BE2C (cell line): ENCODE measurements at regions not wholly inside any gene's neighbourhood (a gene's known extent, or its start where the extent isn't known, plus 50 kb on each side); places are given as distances from the start of the nearest gene placed in this dataset.

ENCODE experiments used
- DNase-seq: peaks from one replicate; pipeline ENCODE4 v3.0.0-alpha.2; 2020
- H3K27me3 ChIP-seq: fragments of 250-450 bp; sonication (Bioruptor Pico); 2 replicates; pipeline ENCODE4 v1.5.1; 2020; ENCODE audit warnings: mild to moderate bottlenecking
- H3K36me3 ChIP-seq: fragments of 250-450 bp; sonication (Bioruptor Pico); 2 replicates; pipeline ENCODE4 v1.5.1; 2020; ENCODE audit warnings: mild to moderate bottlenecking
- H3K4me1 ChIP-seq: fragments of 250-450 bp; sonication (Bioruptor Pico); 2 replicates; pipeline ENCODE4 v1.5.1; 2020
- H3K4me3 ChIP-seq: 2 replicates; pipeline ENCODE4 v1.5.1; 2011; ENCODE audit warnings: low read depth, low read length
- H3K9me3 ChIP-seq: fragments of 250-450 bp; sonication (Bioruptor Pico); 2 replicates; pipeline ENCODE4 v1.5.1; 2020
- CTCF ChIP-seq: IDR thresholded peaks from 2 replicates; pipeline ENCODE4 v1.5.1; 2012; ENCODE audit warnings: mild to moderate bottlenecking, low read depth, low read length

GRCh38 chr1:112079446-112079845, 90.0 kb upstream of the KCND3 start:
- Histone ChIP-seq H3K36me3 (no peaks in the 10 kb centered on the region), H3K9me3 (no peaks in the 10 kb centered on the region), H3K4me1 (no peaks in the 10 kb centered on the region), H3K27me3 (no peaks in the 10 kb centered on the region; the same call in none of the 2 replicates), H3K4me3 (no peak overlapping the region)
- DNase-seq = no peak
- no peak for TF ChIP-seq CTCF

- Histone ChIP-seq H3K27me3 (peaks cover 24% of the 10 kb centered on the region), H3K9me3 (no peaks in the 10 kb centered on the region), H3K4me1 (no peaks in the 10 kb centered on the region), H3K36me3 (no peaks in the 10 kb centered on the region), H3K4me3 (no peak overlapping the region)
- TF ChIP-seq CTCF = no peak
- no peak for DNase-seq
Observed at GRCh38 chr1:112083487-112083886, 94.0 kb upstream of the KCND3 start.

GRCh38 chr1:112092656-112093371, 103.3 kb upstream of the KCND3 start:
- H3K36me3 ChIP-seq = no peaks in the 10 kb centered on the region
- no peak for TF ChIP-seq CTCF
- no peak overlapping the region for H3K4me3 ChIP-seq
- peaks cover 10% of the 10 kb centered on the region; the same call in 1 of the 2 replicates for H3K27me3 ChIP-seq
- H3K9me3 ChIP-seq = no peaks in the 10 kb centered on the region
- H3K4me1 ChIP-seq = no peaks in the 10 kb centered on the region
- no peak for DNase-seq

- Histone ChIP-seq H3K4me1 (no peaks in the 10 kb centered on the region), H3K9me3 (no peaks in the 10 kb centered on the region), H3K36me3 (no peaks in the 10 kb centered on the region), H3K27me3 (peaks cover 10% of the 10 kb centered on the region; the same call in 1 of the 2 replicates), H3K4me3 (no peak overlapping the region)
- no peak for DNase-seq
- no peak for TF ChIP-seq CTCF
Observed at GRCh38 chr1:112093372-112093694, 103.9 kb upstream of the KCND3 start.

GRCh38 chr1:112099979-112100378, 110.5 kb upstream of the KCND3 start:
- H3K27me3 ChIP-seq = peaks cover 3% of the 10 kb centered on the region; the same call in 1 of the 2 replicates
- H3K4me1 ChIP-seq = no peaks in the 10 kb centered on the region
- DNase-seq = no peak
- H3K9me3 ChIP-seq = no peaks in the 10 kb centered on the region
- no peak for TF ChIP-seq CTCF
- H3K4me3 ChIP-seq = no peak overlapping the region
- no peaks in the 10 kb centered on the region for H3K36me3 ChIP-seq

- no peak for DNase-seq
- H3K4me3 ChIP-seq = no peak overlapping the region
- no peaks in the 10 kb centered on the region for H3K4me1 ChIP-seq
- H3K9me3 ChIP-seq = no peaks in the 10 kb centered on the region
- H3K27me3 ChIP-seq = no peaks in the 10 kb centered on the region
- no peak for TF ChIP-seq CTCF
- no peaks in the 10 kb centered on the region for H3K36me3 ChIP-seq
Observed at GRCh38 chr1:112105557-112105956, 116.1 kb upstream of the KCND3 start.
